ENCODE measurements at regions not wholly inside any gene's neighbourhood (a gene's known extent, or its start where the extent isn't known, plus 50 kb on each side); places are given as distances from the start of the nearest gene placed in this dataset.
"Not testable (repeated sequence)": the region's sequence is repeated elsewhere in the genome, so short reads cannot be mapped to it uniquely, and the experiment has no call there.

GRCh38 chr3:20480786-20481365 lies 294.9 kb upstream of the SGO1 start:
- TF ChIP-seq, protein P1, sequence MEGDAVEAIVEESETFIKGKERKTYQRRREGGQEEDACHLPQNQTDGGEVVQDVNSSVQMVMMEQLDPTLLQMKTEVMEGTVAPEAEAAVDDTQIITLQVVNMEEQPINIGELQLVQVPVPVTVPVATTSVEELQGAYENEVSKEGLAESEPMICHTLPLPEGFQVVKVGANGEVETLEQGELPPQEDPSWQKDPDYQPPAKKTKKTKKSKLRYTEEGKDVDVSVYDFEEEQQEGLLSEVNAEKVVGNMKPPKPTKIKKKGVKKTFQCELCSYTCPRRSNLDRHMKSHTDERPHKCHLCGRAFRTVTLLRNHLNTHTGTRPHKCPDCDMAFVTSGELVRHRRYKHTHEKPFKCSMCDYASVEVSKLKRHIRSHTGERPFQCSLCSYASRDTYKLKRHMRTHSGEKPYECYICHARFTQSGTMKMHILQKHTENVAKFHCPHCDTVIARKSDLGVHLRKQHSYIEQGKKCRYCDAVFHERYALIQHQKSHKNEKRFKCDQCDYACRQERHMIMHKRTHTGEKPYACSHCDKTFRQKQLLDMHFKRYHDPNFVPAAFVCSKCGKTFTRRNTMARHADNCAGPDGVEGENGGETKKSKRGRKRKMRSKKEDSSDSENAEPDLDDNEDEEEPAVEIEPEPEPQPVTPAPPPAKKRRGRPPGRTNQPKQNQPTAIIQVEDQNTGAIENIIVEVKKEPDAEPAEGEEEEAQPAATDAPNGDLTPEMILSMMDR (IDR thresholded peaks at IDR 0.05) = no peak
- no peaks in the 10 kb centered on the region for H3K36me3 ChIP-seq
- H3K27me3 ChIP-seq = no peaks in the 10 kb centered on the region
- no peak overlapping the region for H3K4me3 ChIP-seq
- intact Hi-C loops (cut with DNase I; ENCODE audit: low total_unique reads) = no loop called here
- H3K9me3 ChIP-seq = peaks cover 0 to 12% (median 12%) of the 10 kb centered on the region in 3 donors
- DNase-seq = no peak
- no peak overlapping the region for H3K27ac ChIP-seq
- H3K4me1 ChIP-seq = no peaks in the 10 kb centered on the region

DNA sequence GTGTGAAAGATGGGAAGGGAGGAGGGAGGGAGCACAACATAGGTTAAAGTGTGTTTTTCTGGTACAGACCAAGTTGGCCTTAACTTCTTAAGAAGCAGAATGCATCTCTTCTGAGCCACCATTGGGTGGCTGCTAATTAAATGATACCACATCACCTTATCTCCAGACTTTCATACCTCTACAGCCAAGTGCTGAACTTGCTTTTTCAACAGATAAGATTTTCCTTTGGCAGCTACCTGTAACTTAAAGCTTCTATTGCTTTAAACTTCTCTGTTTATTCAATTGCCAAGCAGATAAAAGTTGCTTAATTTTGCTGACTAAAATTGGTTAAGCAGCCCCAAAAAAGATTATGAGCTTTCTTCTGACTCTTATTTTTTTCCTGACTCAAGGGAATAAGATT lies 292.4 kb upstream of the SGO1 start:
- no peaks in the 10 kb centered on the region for H3K36me3 ChIP-seq
- intact Hi-C loops (cut with DNase I; ENCODE audit: low total_unique reads) = no loop called here
- no peaks in the 10 kb centered on the region for H3K4me1 ChIP-seq
- no peak overlapping the region for H3K27ac ChIP-seq
- TF ChIP-seq, protein P1 (IDR thresholded peaks at IDR 0.05) = no peak
- no peak overlapping the region for H3K4me3 ChIP-seq
- H3K9me3 ChIP-seq = peaks cover 0 to 12% (median 7%) of the 10 kb centered on the region in 3 donors
- no peak for DNase-seq
- no peaks in the 10 kb centered on the region for H3K27me3 ChIP-seq

GRCh38 chr3:20464237-20464636 lies 278.2 kb upstream of the SGO1 start:
- H3K4me1 ChIP-seq; DNase-seq; intact Hi-C loops (cut with DNase I; ENCODE audit: low total_unique reads): not testable (repeated sequence)

GRCh38 chr3:20462723-20463122 lies 276.7 kb upstream of the SGO1 start:
- no peaks in the 10 kb centered on the region for H3K4me1 ChIP-seq
- no peaks in the 10 kb centered on the region for H3K9me3 ChIP-seq
- H3K27ac ChIP-seq = no peak overlapping the region
- no peaks in the 10 kb centered on the region for H3K36me3 ChIP-seq
- no peak overlapping the region for H3K4me3 ChIP-seq
- H3K27me3 ChIP-seq = no peaks in the 10 kb centered on the region
- DNase-seq = no peak
- TF ChIP-seq, protein P1 (IDR thresholded peaks at IDR 0.05) = no peak
- intact Hi-C loops (cut with DNase I; ENCODE audit: low total_unique reads) = no loop called here

More at GRCh38 chr3:20464237-20464636, 278.2 kb upstream of the SGO1 start:
- H3K9me3 ChIP-seq, H3K27me3 ChIP-seq, H3K4me3 ChIP-seq, H3K36me3 ChIP-seq, H3K27ac ChIP-seq: not testable (repeated sequence)

GRCh38 chr3:20462226-20462625 lies 276.2 kb upstream of the SGO1 start:
- H3K36me3 ChIP-seq = no peaks in the 10 kb centered on the region
- no peaks in the 10 kb centered on the region for H3K4me1 ChIP-seq
- DNase-seq = no peak
- TF ChIP-seq, protein P1 (IDR thresholded peaks at IDR 0.05) = no peak
- H3K9me3 ChIP-seq = no peaks in the 10 kb centered on the region
- H3K4me3 ChIP-seq = no peak overlapping the region
- H3K27ac ChIP-seq = no peak overlapping the region
- no peaks in the 10 kb centered on the region for H3K27me3 ChIP-seq
- intact Hi-C loops (cut with DNase I; ENCODE audit: low total_unique reads) = no loop called here

DNA sequence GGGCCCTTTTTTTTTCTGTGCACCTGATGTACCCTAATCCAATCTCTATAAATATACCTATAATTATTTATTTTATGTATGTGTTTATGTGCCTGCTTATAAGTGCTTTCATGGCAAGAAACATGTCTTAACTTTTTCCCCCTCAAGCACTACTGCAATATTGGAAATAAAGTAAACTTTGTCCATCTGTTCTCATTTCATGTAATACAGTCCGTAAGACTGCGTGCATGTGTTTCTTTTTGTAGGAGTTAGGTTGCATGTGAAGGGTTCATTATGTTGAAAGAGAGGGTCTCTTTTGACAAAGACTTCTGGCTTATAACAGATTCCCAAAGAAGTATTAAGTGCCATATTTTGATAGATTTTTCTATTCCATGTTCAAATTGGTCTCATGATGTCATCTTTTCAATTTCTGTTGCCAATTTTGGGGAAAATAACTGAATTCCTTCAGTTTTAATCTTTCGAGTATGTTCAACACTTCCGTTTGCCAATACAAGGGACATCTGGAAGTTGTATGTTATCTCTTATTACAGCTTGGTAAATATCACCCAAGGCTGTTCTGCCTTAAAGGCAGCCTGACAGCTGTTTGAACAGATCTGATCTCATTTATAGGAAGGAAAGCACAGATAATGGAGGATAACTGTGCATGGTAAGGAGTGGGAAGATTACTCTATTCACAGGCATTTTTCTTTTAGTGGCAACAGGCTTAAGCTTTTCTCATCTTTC lies 273.1 kb upstream of the SGO1 start:
- TF ChIP-seq, protein P1 (IDR thresholded peaks at IDR 0.05) = no peak
- no peak overlapping the region for H3K27ac ChIP-seq
- no peaks in the 10 kb centered on the region for H3K4me1 ChIP-seq
- intact Hi-C loops (cut with DNase I; ENCODE audit: low total_unique reads) = no loop called here
- no peaks in the 10 kb centered on the region for H3K9me3 ChIP-seq
- H3K27me3 ChIP-seq = no peaks in the 10 kb centered on the region
- no peak for DNase-seq
- no peak overlapping the region for H3K4me3 ChIP-seq
- no peaks in the 10 kb centered on the region for H3K36me3 ChIP-seq

Measured in tibial artery (tissue), 4 donors.